GM23338 (cell line): ENCODE measurements at regions not wholly inside any gene's neighbourhood (a gene's known extent, or its start where the extent isn't known, plus 50 kb on each side); places are given as distances from the start of the nearest gene placed in this dataset.

ENCODE experiments used
- CREB1 ChIP-seq: fragments of 250-450 bp; sonication (Bioruptor Pico); IDR thresholded peaks from 2 replicates; pipeline ENCODE4 v1.5.0; 2020; ENCODE audit warnings: low read depth, mild to moderate bottlenecking, moderate library complexity
- EZH2 ChIP-seq: fragments of 200-600 bp; sonication (generic); IDR thresholded peaks from one replicate; pipeline ENCODE4 v1.8.0; 2017; ENCODE audit warnings: antibody characterized with exemption, mild to moderate bottlenecking, low read depth; ENCODE audit not compliant: unreplicated experiment
- EZH2phosphoT487 ChIP-seq: fragments of 200-600 bp; sonication (generic); IDR thresholded peaks from one replicate; pipeline ENCODE4 v1.8.1; 2018; ENCODE audit warnings: antibody characterized with exemption; ENCODE audit not compliant: unreplicated experiment
- JUNB ChIP-seq: IDR thresholded peaks from one replicate; pipeline ENCODE4 v1.6.1; 2016; ENCODE audit warnings: antibody characterized with exemption; ENCODE audit not compliant: unreplicated experiment
- NANOG ChIP-seq: IDR thresholded peaks from 2 replicates; pipeline ENCODE4 v1.6.1; 2016; ENCODE audit warnings: antibody characterized with exemption, borderline replicate concordance
- POLR2AphosphoS5 ChIP-seq: IDR thresholded peaks from 2 replicates; pipeline ENCODE4 v1.6.1; 2016; ENCODE audit warnings: antibody characterized with exemption, low read depth
- ZNF114 ChIP-seq: fragments of 250-450 bp; sonication (Bioruptor Pico); IDR thresholded peaks from 2 replicates; pipeline ENCODE4 v1.5.0; 2020; ENCODE audit warnings: mild to moderate bottlenecking, moderate library complexity
- ZNF331 ChIP-seq: fragments of 250-450 bp; sonication (Bioruptor Pico); IDR thresholded peaks from 2 replicates; pipeline ENCODE4 v1.5.0; 2020; ENCODE audit warnings: low read depth, mild to moderate bottlenecking, moderate library complexity
- TF ChIP-seq, protein P1 (sequence below), 2 experiments: fragments of 200-600 bp in 1 of 2; sonication (generic) in 1 of 2; conservative IDR thresholded peaks; 2 replicates each; pipeline versions ENCODE4 v1.5.1 to v1.6.1; 2016 to 2017; ENCODE audit warnings: antibody characterized with exemption in 2 of 2, low read depth in 2 of 2, mild to moderate bottlenecking in 2 of 2, moderate library complexity in 1 of 2
- TF ChIP-seq, protein P2 (sequence below): IDR thresholded peaks from one replicate; pipeline ENCODE4 v1.6.1; 2018; ENCODE audit warnings: antibody characterized with exemption; ENCODE audit not compliant: unreplicated experiment
- TF ChIP-seq, protein P3 (sequence below): IDR thresholded peaks from 2 replicates; pipeline ENCODE4 v1.6.1; 2016; ENCODE audit warnings: antibody characterized with exemption

DNA sequence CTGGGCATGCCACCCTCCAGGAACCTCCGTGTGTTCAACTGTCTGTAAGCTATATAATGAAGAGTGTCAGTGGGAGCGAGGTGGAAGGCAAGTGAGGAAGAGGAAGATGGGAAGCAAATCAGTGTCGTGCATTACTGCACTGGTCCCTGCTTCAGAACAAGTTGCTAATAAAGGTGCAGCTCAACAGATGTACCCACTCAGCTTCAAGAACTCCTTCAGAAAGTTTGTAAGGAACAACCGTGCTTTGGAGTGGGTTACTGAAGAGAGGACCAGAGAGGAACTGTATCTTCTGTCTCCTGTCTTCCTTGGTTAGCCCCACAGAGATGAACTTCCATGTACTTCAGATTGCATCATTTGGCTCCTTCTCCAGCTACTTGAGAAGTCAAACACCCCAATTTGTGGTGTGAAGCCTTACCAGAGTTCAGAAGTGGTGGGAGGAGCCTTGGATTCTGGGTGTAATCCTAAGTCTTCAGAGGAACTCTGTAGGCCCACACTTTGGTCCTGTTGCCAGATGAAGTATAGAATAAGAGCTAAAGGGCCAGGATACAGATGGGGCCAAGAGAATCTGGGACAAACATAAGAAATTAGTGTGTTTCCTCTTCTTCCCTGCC, 290.5 kb upstream of the PROX1 start:
- TF ChIP-seq, protein P1, sequence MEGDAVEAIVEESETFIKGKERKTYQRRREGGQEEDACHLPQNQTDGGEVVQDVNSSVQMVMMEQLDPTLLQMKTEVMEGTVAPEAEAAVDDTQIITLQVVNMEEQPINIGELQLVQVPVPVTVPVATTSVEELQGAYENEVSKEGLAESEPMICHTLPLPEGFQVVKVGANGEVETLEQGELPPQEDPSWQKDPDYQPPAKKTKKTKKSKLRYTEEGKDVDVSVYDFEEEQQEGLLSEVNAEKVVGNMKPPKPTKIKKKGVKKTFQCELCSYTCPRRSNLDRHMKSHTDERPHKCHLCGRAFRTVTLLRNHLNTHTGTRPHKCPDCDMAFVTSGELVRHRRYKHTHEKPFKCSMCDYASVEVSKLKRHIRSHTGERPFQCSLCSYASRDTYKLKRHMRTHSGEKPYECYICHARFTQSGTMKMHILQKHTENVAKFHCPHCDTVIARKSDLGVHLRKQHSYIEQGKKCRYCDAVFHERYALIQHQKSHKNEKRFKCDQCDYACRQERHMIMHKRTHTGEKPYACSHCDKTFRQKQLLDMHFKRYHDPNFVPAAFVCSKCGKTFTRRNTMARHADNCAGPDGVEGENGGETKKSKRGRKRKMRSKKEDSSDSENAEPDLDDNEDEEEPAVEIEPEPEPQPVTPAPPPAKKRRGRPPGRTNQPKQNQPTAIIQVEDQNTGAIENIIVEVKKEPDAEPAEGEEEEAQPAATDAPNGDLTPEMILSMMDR (conservative IDR thresholded peaks at IDR 0.05; ENCODE audit: low read depth in 2 of 2): no peak
- TF ChIP-seq EZH2 (no peak), CREB1 (CRISPR knock-in tag) (no peak), JUNB (no peak), EZH2phosphoT487 (no peak), POLR2AphosphoS5 (no peak), NANOG (no peak), ZNF331 (no peak), ZNF114 (no peak)
- TF ChIP-seq, protein P2, sequence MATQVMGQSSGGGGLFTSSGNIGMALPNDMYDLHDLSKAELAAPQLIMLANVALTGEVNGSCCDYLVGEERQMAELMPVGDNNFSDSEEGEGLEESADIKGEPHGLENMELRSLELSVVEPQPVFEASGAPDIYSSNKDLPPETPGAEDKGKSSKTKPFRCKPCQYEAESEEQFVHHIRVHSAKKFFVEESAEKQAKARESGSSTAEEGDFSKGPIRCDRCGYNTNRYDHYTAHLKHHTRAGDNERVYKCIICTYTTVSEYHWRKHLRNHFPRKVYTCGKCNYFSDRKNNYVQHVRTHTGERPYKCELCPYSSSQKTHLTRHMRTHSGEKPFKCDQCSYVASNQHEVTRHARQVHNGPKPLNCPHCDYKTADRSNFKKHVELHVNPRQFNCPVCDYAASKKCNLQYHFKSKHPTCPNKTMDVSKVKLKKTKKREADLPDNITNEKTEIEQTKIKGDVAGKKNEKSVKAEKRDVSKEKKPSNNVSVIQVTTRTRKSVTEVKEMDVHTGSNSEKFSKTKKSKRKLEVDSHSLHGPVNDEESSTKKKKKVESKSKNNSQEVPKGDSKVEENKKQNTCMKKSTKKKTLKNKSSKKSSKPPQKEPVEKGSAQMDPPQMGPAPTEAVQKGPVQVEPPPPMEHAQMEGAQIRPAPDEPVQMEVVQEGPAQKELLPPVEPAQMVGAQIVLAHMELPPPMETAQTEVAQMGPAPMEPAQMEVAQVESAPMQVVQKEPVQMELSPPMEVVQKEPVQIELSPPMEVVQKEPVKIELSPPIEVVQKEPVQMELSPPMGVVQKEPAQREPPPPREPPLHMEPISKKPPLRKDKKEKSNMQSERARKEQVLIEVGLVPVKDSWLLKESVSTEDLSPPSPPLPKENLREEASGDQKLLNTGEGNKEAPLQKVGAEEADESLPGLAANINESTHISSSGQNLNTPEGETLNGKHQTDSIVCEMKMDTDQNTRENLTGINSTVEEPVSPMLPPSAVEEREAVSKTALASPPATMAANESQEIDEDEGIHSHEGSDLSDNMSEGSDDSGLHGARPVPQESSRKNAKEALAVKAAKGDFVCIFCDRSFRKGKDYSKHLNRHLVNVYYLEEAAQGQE: no peak
- TF ChIP-seq, protein P3, sequence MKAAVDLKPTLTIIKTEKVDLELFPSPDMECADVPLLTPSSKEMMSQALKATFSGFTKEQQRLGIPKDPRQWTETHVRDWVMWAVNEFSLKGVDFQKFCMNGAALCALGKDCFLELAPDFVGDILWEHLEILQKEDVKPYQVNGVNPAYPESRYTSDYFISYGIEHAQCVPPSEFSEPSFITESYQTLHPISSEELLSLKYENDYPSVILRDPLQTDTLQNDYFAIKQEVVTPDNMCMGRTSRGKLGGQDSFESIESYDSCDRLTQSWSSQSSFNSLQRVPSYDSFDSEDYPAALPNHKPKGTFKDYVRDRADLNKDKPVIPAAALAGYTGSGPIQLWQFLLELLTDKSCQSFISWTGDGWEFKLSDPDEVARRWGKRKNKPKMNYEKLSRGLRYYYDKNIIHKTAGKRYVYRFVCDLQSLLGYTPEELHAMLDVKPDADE: no peak
